Lower lobe of right lung (tissue), 2 donors: ENCODE measurements at regions not wholly inside any gene's neighbourhood (a gene's known extent, or its start where the extent isn't known, plus 50 kb on each side); places are given as distances from the start of the nearest gene placed in this dataset.

Experiments used
- ATAC-seq, 2 donors: fragments of 200-7000 bp; cut with Tn5 transposase; one replicate each; pipeline ENCODE4 v1.9.1; 2020 to 2022; ENCODE audit warnings: mild to moderate bottlenecking in 2 of 2, moderate library complexity in 2 of 2
- DNase-seq: peaks from one replicate; pipeline ENCODE4 v3.0.0-alpha.2; 2020
- H3K27ac ChIP-seq: fragments of 200-600 bp; one replicate; pipeline ENCODE4 v1.8.0; 2022
- H3K27me3 ChIP-seq: fragments of 200-600 bp; one replicate; pipeline ENCODE4 v1.8.0; 2022; ENCODE audit warnings: low read depth
- H3K36me3 ChIP-seq: fragments of 200-600 bp; one replicate; pipeline ENCODE4 v1.8.0; 2022; ENCODE audit warnings: mild to moderate bottlenecking
- H3K4me1 ChIP-seq: fragments of 200-600 bp; one replicate; pipeline ENCODE4 v1.8.0; 2022
- H3K4me3 ChIP-seq: fragments of 200-600 bp; one replicate; pipeline ENCODE4 v1.8.0; 2022; ENCODE audit warnings: mild to moderate bottlenecking
- H3K9me3 ChIP-seq: fragments of 200-600 bp; one replicate; pipeline ENCODE4 v1.8.0; 2022
- CTCF ChIP-seq: fragments of 200-600 bp; IDR thresholded peaks from one replicate; pipeline ENCODE4 v1.8.0; 2022; ENCODE audit warnings: antibody characterized with exemption, mild to moderate bottlenecking
- intact Hi-C: fragments of 100-400 bp; cut with DNase I; formaldehyde crosslinking; loops from one replicate; pipeline ENCODE4 v1.11.0; 2022
- donor health status: DM: no; HTN: yes; CAD: no; lungs with severe emphysema.

- DNase-seq (no peak), ATAC-seq (no peak)
- H3K36me3 ChIP-seq = no peaks in the 10 kb centered on the region
- intact Hi-C loops = no loop called here
- H3K27ac ChIP-seq = no peak overlapping the region
- no peaks in the 10 kb centered on the region for H3K4me1 ChIP-seq
- no peak overlapping the region for H3K4me3 ChIP-seq
- TF ChIP-seq CTCF = no peak
- H3K27me3 ChIP-seq = no peaks in the 10 kb centered on the region
- no peaks in the 10 kb centered on the region for H3K9me3 ChIP-seq
Measured at GRCh38 chr3:148343416-148343815, 354.3 kb upstream of the AGTR1 start.

- Histone ChIP-seq H3K4me1 (no peaks in the 10 kb centered on the region), H3K4me3 (no peak overlapping the region), H3K27me3 (no peaks in the 10 kb centered on the region), H3K36me3 (no peaks in the 10 kb centered on the region), H3K27ac (no peak overlapping the region), H3K9me3 (no peaks in the 10 kb centered on the region)
- ATAC-seq (no peak), DNase-seq (no peak)
- intact Hi-C loops = no loop called here
- TF ChIP-seq CTCF = no peak
Measured at GRCh38 chr3:148344521-148344920, 353.2 kb upstream of the AGTR1 start.

DNA sequence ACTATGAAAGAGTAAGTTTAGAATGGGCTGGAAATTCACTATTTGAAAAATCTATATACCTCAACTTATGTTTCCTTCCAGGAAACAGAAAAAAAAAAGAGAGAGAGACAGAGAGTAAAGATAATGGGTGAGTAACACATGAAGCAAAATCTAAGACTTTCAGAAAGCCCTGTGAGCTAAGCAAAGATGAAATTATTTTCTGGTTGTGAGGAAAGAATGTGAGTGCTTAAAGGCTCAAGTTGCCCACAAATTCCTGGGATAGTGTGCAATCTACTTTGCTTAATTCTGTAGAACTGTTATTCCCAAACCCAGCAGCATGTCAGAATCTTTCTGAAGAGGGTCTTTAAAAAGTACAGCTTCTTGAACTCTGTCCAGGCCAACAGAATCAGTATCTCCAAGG is 337.7 kb upstream of the AGTR1 start:
- Histone ChIP-seq H3K27me3 (no peaks in the 10 kb centered on the region), H3K36me3 (no peaks in the 10 kb centered on the region), H3K27ac (no peak overlapping the region), H3K4me3 (no peak overlapping the region), H3K4me1 (no peaks in the 10 kb centered on the region), H3K9me3 (no peaks in the 10 kb centered on the region)
- DNase-seq (no peak), ATAC-seq (no peak)
- intact Hi-C loops = no loop called here
- no peak for TF ChIP-seq CTCF

- ATAC-seq (no peak), DNase-seq (no peak)
- H3K36me3 ChIP-seq = no peaks in the 10 kb centered on the region
- intact Hi-C loops = no loop called here
- H3K9me3 ChIP-seq = no peaks in the 10 kb centered on the region
- no peak overlapping the region for H3K27ac ChIP-seq
- no peaks in the 10 kb centered on the region for H3K27me3 ChIP-seq
- H3K4me1 ChIP-seq = no peaks in the 10 kb centered on the region
- no peak overlapping the region for H3K4me3 ChIP-seq
- TF ChIP-seq CTCF = no peak
Measured at GRCh38 chr3:148366743-148367410, 330.8 kb upstream of the AGTR1 start.

DNA sequence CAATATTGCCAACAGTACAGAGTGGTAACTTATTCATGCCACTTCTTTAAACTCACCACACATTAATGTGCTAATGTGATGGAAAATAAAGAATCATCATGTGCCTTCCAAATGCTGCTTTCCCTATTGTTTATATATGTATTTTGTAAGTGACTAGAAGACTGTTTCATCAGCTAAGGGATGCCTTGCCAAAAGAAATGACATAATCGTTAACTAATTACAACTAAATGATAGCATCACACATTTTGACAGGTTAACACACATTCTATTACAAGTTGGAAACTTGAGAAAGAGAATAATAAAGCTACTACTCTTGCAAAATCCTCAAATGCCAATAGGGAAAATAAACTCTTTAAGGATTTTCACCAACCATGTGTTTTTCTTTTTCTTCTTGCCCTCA is 329.9 kb upstream of the AGTR1 start:
- no peak for DNase-seq
- intact Hi-C loops = no loop called here
- no peak overlapping the region for H3K4me3 ChIP-seq
- no peak for TF ChIP-seq CTCF
- H3K4me1 ChIP-seq = no peaks in the 10 kb centered on the region
- no peaks in the 10 kb centered on the region for H3K36me3 ChIP-seq
- H3K27ac ChIP-seq = no peak overlapping the region
- no peaks in the 10 kb centered on the region for H3K27me3 ChIP-seq
- no peak for ATAC-seq
- H3K9me3 ChIP-seq = no peaks in the 10 kb centered on the region

GRCh38 chr3:148369381-148369780 is 328.3 kb upstream of the AGTR1 start:
- intact Hi-C loops = no loop called here
- no peaks in the 10 kb centered on the region for H3K9me3 ChIP-seq
- H3K27me3 ChIP-seq = no peaks in the 10 kb centered on the region
- H3K4me1 ChIP-seq = no peaks in the 10 kb centered on the region
- no peak overlapping the region for H3K4me3 ChIP-seq
- DNase-seq (no peak), ATAC-seq (no peak)
- no peaks in the 10 kb centered on the region for H3K36me3 ChIP-seq
- H3K27ac ChIP-seq = no peak overlapping the region
- no peak for TF ChIP-seq CTCF
